GM23338 (cell line): ENCODE measurements at regions not wholly inside any gene's neighbourhood (a gene's known extent, or its start where the extent isn't known, plus 50 kb on each side); places are given as distances from the start of the nearest gene placed in this dataset.
A peak's percentile ranks its signal among the peaks of the same experiment; 100 is the strongest.

ENCODE experiments used
- ATAC-seq: fragments of 200-7000 bp; cut with Tn5 transposase; 3 replicates; pipeline ENCODE4 v1.9.1; 2020
- DNase-seq: peaks from one replicate; pipeline ENCODE4 v3.0.0-alpha.2; 2015; ENCODE audit warnings: low spot score
- H2AFZ ChIP-seq: fragments of 200-600 bp; sonication (generic); 2 replicates; pipeline ENCODE4 v1.8.0; 2016; ENCODE audit warnings: antibody characterized with exemption, mild to moderate bottlenecking, moderate library complexity
- H3F3A ChIP-seq: fragments of 200-600 bp; sonication (generic); replicated peaks from 2 replicates; pipeline ENCODE4 v1.8.0; 2017; ENCODE audit warnings: antibody characterized with exemption, mixed run types, low read depth
- H3K27ac ChIP-seq: fragments of 200-600 bp; sonication (generic); 2 replicates; pipeline ENCODE4 v1.6.1; 2016; ENCODE audit warnings: low read depth
- H3K27me3 ChIP-seq: fragments of 200-600 bp; sonication (generic); 2 replicates; pipeline ENCODE4 v1.8.0; 2016; ENCODE audit warnings: mild to moderate bottlenecking, mixed run types, moderate library complexity; ENCODE audit not compliant: insufficient read depth
- H3K36me3 ChIP-seq: fragments of 200-600 bp; sonication (generic); 2 replicates; pipeline ENCODE4 v1.8.0; 2016; ENCODE audit warnings: mild to moderate bottlenecking; ENCODE audit not compliant: insufficient read depth
- H3K4me1 ChIP-seq: fragments of 200-600 bp; sonication (generic); 2 replicates; pipeline ENCODE4 v1.8.0; 2016; ENCODE audit warnings: mild to moderate bottlenecking, moderate library complexity; ENCODE audit not compliant: insufficient read depth
- H3K4me2 ChIP-seq: fragments of 200-600 bp; sonication (generic); 2 replicates; pipeline ENCODE4 v1.7.1; 2017; ENCODE audit warnings: mixed run types
- H3K4me3 ChIP-seq: fragments of 200-600 bp; sonication (generic); 2 replicates; pipeline ENCODE4 v1.6.1; 2016; ENCODE audit warnings: mixed run types
- H3K79me2 ChIP-seq: fragments of 200-600 bp; sonication (generic); replicated peaks from 2 replicates; pipeline ENCODE4 v1.8.0; 2017; ENCODE audit warnings: mild to moderate bottlenecking; ENCODE audit not compliant: insufficient read depth
- H3K9me2 ChIP-seq: fragments of 200-600 bp; sonication (generic); 2 replicates; pipeline ENCODE4 v1.8.0; 2017; ENCODE audit not compliant: insufficient read depth
- H4K20me1 ChIP-seq: fragments of 200-600 bp; sonication (generic); replicated peaks from 2 replicates; pipeline ENCODE4 v1.8.0; 2017; ENCODE audit warnings: mild to moderate bottlenecking; ENCODE audit not compliant: insufficient read depth
- H3K27ac Mint-ChIP-seq: 2 replicates; pipeline ENCODE4 v1.8.0; 2020; ENCODE audit warnings: inconsistent platforms, mild to moderate bottlenecking, moderate library complexity, mixed read lengths
- H3K27me3 Mint-ChIP-seq: 3 replicates; pipeline ENCODE4 v1.8.0; 2022; ENCODE audit warnings: low read depth, mild to moderate bottlenecking, moderate library complexity, mixed read lengths, inconsistent platforms; ENCODE audit not compliant: insufficient read depth, poor library complexity
- H3K36me3 Mint-ChIP-seq: 3 replicates; pipeline ENCODE4 v1.8.0; 2021; ENCODE audit warnings: low read depth, mild to moderate bottlenecking, inconsistent platforms, moderate library complexity, mixed read lengths
- H3K4me1 Mint-ChIP-seq: 3 replicates; pipeline ENCODE4 v1.8.0; 2020; ENCODE audit warnings: mild to moderate bottlenecking, inconsistent platforms, mixed read lengths
- H3K4me3 Mint-ChIP-seq: 3 replicates; pipeline ENCODE4 v1.8.0; 2021; ENCODE audit warnings: moderate library complexity, mild to moderate bottlenecking, inconsistent platforms, mixed read lengths
- H3K9me3 Mint-ChIP-seq: 3 replicates; pipeline ENCODE4 v1.8.0; 2020; ENCODE audit warnings: moderate library complexity, mild to moderate bottlenecking, inconsistent platforms, mixed read lengths
- CREB1 ChIP-seq: fragments of 250-450 bp; sonication (Bioruptor Pico); IDR thresholded peaks from 2 replicates; pipeline ENCODE4 v1.5.0; 2020; ENCODE audit warnings: low read depth, mild to moderate bottlenecking, moderate library complexity
- ETS1 ChIP-seq: IDR thresholded peaks from 2 replicates; pipeline ENCODE4 v1.6.1; 2016; ENCODE audit warnings: antibody characterized with exemption
- EZH2 ChIP-seq: fragments of 200-600 bp; sonication (generic); IDR thresholded peaks from one replicate; pipeline ENCODE4 v1.8.0; 2017; ENCODE audit warnings: antibody characterized with exemption, mild to moderate bottlenecking, low read depth; ENCODE audit not compliant: unreplicated experiment
- EZH2phosphoT487 ChIP-seq: fragments of 200-600 bp; sonication (generic); IDR thresholded peaks from one replicate; pipeline ENCODE4 v1.8.1; 2018; ENCODE audit warnings: antibody characterized with exemption; ENCODE audit not compliant: unreplicated experiment
- NANOG ChIP-seq: IDR thresholded peaks from 2 replicates; pipeline ENCODE4 v1.6.1; 2016; ENCODE audit warnings: antibody characterized with exemption, borderline replicate concordance
- REST ChIP-seq: IDR thresholded peaks from one replicate; pipeline ENCODE4 v1.6.1; 2018; ENCODE audit warnings: antibody characterized with exemption; ENCODE audit not compliant: unreplicated experiment
- STAT1 ChIP-seq: IDR thresholded peaks from one replicate; pipeline ENCODE4 v1.6.1; 2016; ENCODE audit warnings: antibody characterized with exemption; ENCODE audit not compliant: unreplicated experiment
- ZNF462 ChIP-seq: fragments of 250-450 bp; sonication (Bioruptor Pico); IDR thresholded peaks from 2 replicates; pipeline ENCODE4 v1.5.0; 2020; ENCODE audit warnings: mild to moderate bottlenecking, moderate library complexity

GRCh38 chr5:72032788-72033187, 74.5 kb upstream of the MAP1B start:
- Mint-ChIP-seq H3K27ac (no peak overlapping the region), H3K36me3 (no peaks in the 10 kb centered on the region), H3K27me3 (peaks cover 9% of the 10 kb centered on the region), H3K4me3 (no peak overlapping the region; the same call in 2 of the 3 replicates), H3K4me1 (peaks cover 44% of the 10 kb centered on the region), H3K9me3 (no peaks in the 10 kb centered on the region)
- Histone ChIP-seq H3K4me3 (no peak overlapping the region), H2AFZ (no peak overlapping the region), H3K79me2 (no peaks in the 10 kb centered on the region), H3K4me2 (no peak overlapping the region), H3K27ac (no peak overlapping the region), H3K9me2 (no peaks in the 10 kb centered on the region), H3F3A (no peaks in the 10 kb centered on the region), H3K36me3 (no peaks in the 10 kb centered on the region), H3K27me3 (no peaks in the 10 kb centered on the region), H4K20me1 (no peaks in the 10 kb centered on the region), H3K4me1 (peaks cover 38% of the 10 kb centered on the region)
- ATAC-seq = peak; percentile 91
- peak; percentile 49 for DNase-seq
- TF ChIP-seq ETS1 (no peak), NANOG (no peak), STAT1 (no peak), ZNF462 (CRISPR knock-in tag) (no peak), EZH2 (no peak), REST (no peak), EZH2phosphoT487 (no peak), CREB1 (CRISPR knock-in tag) (no peak)
